ENCODE measurements at regions not wholly inside any gene's neighbourhood (a gene's known extent, or its start where the extent isn't known, plus 50 kb on each side); places are given as distances from the start of the nearest gene placed in this dataset.

- Histone ChIP-seq H3K4me1 (ENCODE audit: control insufficient read depth, insufficient read depth, low read length) (no peaks in the 10 kb centered on the region), H3K27me3 (ENCODE audit: control insufficient read depth, insufficient read depth, low read length) (no peaks in the 10 kb centered on the region), H3K27ac (ENCODE audit: low read length) (no peak overlapping the region), H3K4me3 (ENCODE audit: low read depth in 2 of 2, low read length in 2 of 2) (no peak overlapping the region), H3K9me3 (ENCODE audit: control insufficient read depth, insufficient read depth, low read depth, low read length) (no peaks in the 10 kb centered on the region), H3K36me3 (ENCODE audit: control insufficient read depth, insufficient read depth, low read length) (no peaks in the 10 kb centered on the region)
- CTCF ChIA-PET, result interaction anchor here (0.7 kb wide), 1 partner anchor 610 kb away, joined by 3 read pairs; no protein-coding TSS in a partner anchor
- DNase-seq (ENCODE audit: low read depth, low spot score) (no peak), ATAC-seq (no peak)
- in situ Hi-C loops (cut with HindIII; ENCODE audit: low pct_unique_long_range_greater_than_20kb, low sequenced_read_pairs), result no loop called here
- intact Hi-C loops (cut with micrococcal nuclease; ENCODE audit: unreplicated experiment), result no loop called here
- POLR2A ChIA-PET, result no interaction called here
- TF ChIP-seq CTCF (IDR thresholded peaks at IDR 0.05), result no peak
- no peak for TF ChIP-seq TCF7L2 (IDR thresholded peaks at IDR 0.05; ENCODE audit: low read depth, low read length)
- no peak for TF ChIP-seq REST (IDR thresholded peaks at IDR 0.05; ENCODE audit: insufficient read depth in 1 of 2, low read depth in 2 of 2, low read length in 1 of 2)
- TF ChIP-seq POLR2AphosphoS5 (IDR thresholded peaks at IDR 0.05; ENCODE audit: low read depth, low read length), result no peak
- no peak for TF ChIP-seq SIN3A (IDR thresholded peaks at IDR 0.05; ENCODE audit: borderline replicate concordance, insufficient read depth, low read depth, low read length)
- BruUV-seq (replicated peaks), result no TSS peak
Observed at GRCh38 chr2:160741271-160741670, 247.7 kb upstream of the RBMS1 start.

- ATAC-seq (no peak), DNase-seq (ENCODE audit: low read depth, low spot score) (no peak)
- ChIA-PET POLR2A (no interaction called here), CTCF (interaction anchor here (0.7 kb wide), 1 partner anchor 610 kb away, joined by 3 read pairs; no protein-coding TSS in a partner anchor)
- Histone ChIP-seq H3K27me3 (ENCODE audit: control insufficient read depth, insufficient read depth, low read length) (no peaks in the 10 kb centered on the region), H3K4me1 (ENCODE audit: control insufficient read depth, insufficient read depth, low read length) (no peaks in the 10 kb centered on the region), H3K9me3 (ENCODE audit: control insufficient read depth, insufficient read depth, low read depth, low read length) (no peaks in the 10 kb centered on the region), H3K36me3 (ENCODE audit: control insufficient read depth, insufficient read depth, low read length) (no peaks in the 10 kb centered on the region), H3K4me3 (ENCODE audit: low read depth in 2 of 2, low read length in 2 of 2) (no peak overlapping the region), H3K27ac (ENCODE audit: low read length) (no peak overlapping the region)
- no TSS peak for BruUV-seq (replicated peaks)
- in situ Hi-C loops (cut with HindIII; ENCODE audit: low pct_unique_long_range_greater_than_20kb, low sequenced_read_pairs), result no loop called here
- TF ChIP-seq CTCF (IDR thresholded peaks at IDR 0.05), result no peak
- no peak for TF ChIP-seq TCF7L2 (IDR thresholded peaks at IDR 0.05; ENCODE audit: low read depth, low read length)
- no peak for TF ChIP-seq POLR2AphosphoS5 (IDR thresholded peaks at IDR 0.05; ENCODE audit: low read depth, low read length)
- no peak for TF ChIP-seq REST (IDR thresholded peaks at IDR 0.05; ENCODE audit: insufficient read depth in 1 of 2, low read depth in 2 of 2, low read length in 1 of 2)
- no peak for TF ChIP-seq SIN3A (IDR thresholded peaks at IDR 0.05; ENCODE audit: borderline replicate concordance, insufficient read depth, low read depth, low read length)
- intact Hi-C loops (cut with micrococcal nuclease; ENCODE audit: unreplicated experiment), result no loop called here
Observed at GRCh38 chr2:160741815-160742214, 248.2 kb upstream of the RBMS1 start.

Data from Panc1 (cell line).